NCI-H2171 (cell line): ENCODE measurements at regions not wholly inside any gene's neighbourhood (a gene's known extent, or its start where the extent isn't known, plus 50 kb on each side); places are given as distances from the start of the nearest gene placed in this dataset.

Source experiments
- DNase-seq: peaks from one replicate; lab custom pipeline; 2025; lab: John Stamatoyannopoulos, UW

DNA sequence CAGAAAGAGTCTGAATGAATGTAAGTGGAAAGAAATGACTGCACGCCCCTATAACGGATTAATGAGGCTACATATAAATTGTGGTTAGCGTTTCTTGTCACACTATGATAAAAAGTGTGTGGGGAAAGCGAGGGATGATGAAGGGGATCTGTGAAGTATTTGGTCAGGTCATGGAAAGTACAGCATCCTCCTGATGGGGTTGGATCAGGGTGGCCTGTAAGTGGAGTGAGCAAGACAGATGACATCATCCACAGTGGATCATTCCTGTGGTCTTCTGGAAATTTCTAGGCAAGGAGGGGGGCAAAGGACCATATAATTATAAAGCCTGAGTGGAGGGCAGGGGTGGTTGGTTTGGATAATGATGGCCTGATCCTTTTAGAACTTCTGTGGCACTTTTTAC lies 606.0 kb downstream of the INHBA start:
- DNase-seq, result no peak

DNA sequence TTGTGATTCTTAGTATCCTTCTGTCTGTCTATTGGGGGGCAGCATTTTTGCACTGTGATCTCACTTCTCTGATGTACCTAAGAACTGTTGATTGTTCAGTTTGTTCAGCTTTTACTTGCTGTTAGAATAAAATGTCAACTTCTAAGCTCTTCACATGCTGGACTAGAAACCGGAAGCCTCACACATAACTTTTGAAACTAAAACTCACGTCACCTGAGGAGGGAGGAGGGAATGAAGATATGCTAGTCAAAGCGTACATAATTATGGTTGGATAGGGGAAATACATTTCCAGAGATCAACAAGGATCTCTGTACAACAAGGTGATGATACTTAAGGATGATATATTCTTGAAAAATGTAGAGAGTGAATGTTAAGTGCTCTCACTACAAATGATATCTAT lies 609.7 kb downstream of the INHBA start:
- DNase-seq, result no peak

DNA sequence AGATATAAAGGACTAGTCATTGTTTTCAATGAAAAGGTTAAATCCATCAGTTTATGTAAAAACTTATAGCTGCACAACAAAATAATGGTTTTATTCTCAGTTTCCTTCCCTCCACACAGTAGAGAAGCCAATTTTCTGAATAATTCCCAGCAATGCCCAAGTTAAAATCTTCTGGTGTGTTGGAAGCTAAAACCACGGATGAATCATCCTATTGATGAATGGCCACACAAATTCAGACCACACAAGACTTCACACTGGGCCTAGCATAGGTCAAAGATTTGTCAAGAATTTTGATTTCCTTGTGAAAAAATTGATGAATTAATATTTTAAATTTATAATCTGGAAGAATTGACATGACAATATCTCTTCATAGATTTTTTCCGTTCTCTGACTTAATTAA lies 617.6 kb downstream of the INHBA start:
- DNase-seq, result no peak

DNA sequence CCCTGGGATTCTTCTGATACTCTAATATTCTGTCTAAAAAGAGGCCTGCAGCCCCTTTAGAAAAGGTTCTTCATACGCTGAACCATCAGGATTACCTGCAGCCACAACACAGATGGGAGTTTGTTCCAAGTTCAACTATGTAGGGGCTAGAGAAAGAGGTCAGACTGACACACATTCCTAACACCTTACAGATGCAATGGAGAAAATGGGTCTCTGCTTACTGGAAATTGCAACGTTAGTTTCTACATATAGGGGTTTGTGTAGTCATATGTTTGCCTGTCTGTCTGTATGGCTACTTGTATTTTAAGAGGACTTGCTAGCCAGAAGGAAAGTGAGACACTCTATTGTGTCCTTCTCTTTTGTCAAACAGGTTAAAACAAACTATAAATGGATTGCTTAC lies 618.5 kb downstream of the INHBA start:
- DNase-seq, result no peak

DNA sequence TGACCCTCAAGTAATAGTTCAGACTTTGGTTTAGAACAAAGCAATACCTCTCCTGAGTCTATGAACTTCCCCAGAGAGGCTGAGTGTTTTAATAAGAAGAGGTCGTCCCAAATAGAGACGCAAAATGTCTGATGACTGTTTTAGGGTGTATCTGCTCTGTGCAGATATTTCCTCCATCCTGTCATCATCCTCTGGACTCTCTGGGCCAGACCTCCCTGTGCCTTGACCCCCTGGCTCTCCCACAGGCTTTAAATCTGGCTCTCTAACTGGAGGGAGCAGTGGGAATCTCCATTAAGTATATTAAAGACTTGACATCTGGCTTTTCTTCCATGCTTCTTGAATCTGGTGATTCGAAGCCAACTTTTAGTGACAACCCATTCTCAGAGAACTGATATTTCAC lies 633.3 kb downstream of the INHBA start:
- DNase-seq, result no peak

DNA sequence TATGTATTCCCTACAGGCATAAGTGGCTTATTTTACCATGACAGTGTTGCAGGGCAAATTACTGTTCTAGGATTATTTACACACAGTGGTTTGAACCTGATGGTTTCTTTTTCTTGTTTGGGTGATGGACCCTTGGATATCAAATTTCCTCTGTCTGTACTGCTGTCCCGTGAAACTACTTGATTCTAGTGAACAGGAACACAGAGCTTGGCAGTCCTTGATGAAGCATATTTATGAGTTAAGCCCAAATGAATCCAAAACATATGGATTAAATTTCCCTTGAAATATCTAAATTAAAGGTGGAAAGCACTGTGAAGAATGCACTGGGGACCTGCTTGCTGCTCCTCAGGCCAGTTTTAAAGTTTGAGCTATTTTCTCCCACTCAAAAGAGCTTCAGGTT lies 635.3 kb downstream of the INHBA start:
- DNase-seq, result no peak

DNA sequence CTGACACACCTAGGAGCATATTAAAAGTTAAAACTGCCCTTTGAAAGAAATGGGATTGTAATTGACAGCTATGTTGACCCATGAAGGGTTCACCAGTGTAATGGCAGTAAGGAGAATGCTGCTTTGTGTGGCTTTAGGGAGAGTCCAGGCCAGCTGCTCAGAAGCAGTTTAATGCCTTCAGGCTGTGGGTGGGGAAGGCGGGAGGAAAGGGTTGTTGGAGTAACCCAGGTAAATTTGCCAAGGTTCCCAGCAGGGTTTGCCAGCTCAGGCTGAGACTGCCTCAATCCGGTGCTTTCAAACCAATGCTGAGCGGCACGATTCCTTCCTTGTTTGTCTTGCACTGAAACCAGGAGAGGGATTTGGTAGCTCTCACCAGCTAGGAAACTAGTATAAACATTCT lies 637.2 kb downstream of the INHBA start:
- DNase-seq, result no peak

DNA sequence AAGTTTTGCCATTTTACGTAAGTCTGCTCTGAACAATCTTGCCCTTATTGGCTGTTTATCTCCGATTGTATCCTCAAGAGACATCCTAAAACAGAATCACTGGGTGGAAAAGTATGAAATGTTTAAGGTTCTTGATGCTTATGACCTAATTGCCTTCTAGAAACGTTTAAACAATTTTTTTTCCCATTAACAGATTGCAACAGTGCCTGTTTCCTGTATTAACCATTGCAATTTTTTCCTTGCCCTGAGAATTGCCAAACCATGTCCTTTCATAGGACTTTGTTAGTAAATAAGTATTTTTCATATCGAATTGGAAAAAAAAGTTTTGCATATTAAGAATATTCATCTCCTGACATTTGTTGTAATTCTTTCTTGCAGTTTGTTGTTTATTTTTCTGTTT lies 639.8 kb downstream of the INHBA start:
- DNase-seq, result no peak

DNA sequence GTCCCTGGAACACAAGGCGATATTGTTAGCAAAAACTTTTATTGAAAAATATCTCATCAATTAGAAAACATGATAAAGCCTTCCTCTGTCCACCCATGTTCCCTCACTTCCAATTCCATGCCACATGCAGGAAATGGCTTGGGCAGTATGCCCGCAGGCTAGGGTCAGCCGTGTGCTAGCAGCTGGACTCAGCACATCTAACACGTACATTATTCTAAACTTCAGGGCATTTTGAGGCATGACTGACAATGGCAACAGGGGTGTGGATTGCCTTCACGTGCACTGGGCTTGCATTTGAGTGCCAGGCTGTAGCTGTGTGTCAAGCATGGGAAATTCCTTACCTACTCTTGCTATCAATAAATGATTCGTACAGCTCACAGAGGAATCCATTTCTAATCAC lies 642.1 kb downstream of the INHBA start:
- no peak for DNase-seq

DNA sequence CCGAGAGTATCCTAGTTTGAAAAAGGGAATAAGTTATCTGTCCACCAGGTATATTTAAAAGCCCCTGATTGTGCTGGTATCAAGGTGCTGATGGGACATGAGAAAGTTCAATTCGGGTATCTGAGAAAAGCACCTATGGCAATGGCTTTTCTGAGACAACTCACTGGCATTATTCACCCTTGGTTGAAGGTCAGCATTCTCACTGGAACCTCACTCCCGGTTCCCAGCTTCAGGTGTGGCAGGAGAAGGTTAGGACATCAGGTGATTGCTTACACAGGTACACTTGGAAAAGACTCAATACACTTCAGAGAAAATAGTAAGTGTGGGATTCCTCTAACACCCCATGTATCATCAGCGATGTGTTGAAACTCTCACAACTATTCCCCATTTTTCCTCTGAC lies 643.1 kb downstream of the INHBA start:
- DNase-seq, result no peak

DNA sequence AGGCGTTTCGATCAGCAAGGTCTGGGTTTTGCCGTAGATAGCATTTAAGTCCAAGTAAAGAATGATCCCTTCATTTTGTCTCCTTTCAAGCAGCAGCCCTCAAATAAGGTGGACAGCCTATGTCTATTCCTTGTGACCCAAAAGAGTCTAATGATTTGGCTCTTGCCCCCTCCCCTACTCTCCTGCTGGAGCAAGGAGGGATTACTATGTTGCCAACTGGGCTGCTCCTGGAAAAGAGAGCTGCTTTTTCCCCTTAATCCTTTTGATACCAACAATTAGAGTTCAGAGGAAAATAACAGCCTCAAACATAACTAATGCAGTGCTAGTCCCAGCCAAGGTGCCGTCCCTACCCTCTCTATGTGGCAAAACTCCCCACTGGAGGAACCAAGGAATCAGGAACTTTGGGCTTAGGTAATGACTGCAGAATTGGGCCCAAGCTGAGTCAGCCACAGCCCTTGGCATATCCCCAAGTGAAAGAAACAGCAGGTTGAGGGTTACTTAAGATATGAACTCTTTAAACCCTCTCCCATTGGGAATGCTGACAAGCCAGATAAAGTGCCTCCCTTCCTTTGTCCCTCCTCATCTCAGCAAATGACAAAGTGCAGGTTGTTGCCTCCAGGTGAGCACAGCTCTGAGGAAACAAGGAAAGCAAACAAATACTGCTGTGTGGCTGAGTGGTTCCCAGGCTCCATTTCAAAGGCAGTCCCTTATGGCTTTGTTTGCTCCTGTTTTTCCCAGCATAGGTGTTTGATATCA lies 643.7 kb downstream of the INHBA start:
- peak; percentile 65 for DNase-seq

DNA sequence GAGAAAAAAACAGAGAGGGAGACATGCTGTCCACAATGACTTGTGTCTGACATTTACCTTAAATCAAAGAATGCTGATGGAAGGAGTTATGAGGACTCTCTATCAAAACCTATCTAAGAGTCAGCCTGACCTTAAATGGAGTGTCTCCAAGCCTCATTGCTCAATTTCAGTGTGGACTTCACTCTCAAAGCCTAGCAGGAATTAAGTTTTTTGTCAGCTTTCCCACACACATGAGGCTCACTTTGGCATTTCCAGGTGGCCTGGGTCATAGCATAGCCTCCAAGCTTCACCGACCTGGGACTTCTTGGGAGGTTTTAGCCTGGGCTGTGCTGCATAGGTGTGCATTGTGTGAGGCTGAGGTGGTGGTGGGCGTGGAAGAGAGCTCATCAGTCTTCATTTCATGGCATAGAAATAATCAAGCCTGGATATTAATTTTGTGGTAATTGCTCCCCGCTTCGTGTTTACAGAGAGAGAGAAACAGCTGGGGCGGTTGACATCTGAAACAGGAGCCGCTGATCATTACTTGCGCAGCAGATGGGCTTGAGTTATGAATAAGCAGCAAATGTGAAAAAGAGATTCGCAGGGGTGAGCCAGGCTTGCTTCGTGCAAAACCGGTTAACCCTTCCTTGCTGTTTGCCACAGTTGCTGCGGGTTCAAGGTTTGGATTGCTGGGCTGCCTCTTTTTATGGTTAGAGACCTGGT lies 647.8 kb downstream of the INHBA start:
- DNase-seq, result peak; percentile 89

DNA sequence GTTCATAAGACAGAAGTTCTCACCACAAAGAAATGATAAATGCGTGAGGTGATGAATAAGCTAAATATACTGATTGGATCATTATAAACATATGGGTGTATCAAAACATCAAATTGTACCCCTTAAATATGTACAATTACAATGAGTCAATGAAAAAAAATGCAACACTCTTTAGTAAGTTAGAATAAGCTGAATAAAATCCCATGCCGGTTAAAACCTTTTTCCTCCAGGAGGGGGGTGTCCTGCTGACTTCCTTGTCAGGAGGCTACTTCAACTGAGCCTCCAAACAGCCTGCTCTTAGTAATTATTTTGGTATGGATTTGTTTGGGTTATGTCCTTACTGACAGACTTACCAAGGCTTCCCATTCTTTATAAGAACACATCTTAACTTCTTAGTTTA lies 649.1 kb downstream of the INHBA start:
- no peak for DNase-seq

DNA sequence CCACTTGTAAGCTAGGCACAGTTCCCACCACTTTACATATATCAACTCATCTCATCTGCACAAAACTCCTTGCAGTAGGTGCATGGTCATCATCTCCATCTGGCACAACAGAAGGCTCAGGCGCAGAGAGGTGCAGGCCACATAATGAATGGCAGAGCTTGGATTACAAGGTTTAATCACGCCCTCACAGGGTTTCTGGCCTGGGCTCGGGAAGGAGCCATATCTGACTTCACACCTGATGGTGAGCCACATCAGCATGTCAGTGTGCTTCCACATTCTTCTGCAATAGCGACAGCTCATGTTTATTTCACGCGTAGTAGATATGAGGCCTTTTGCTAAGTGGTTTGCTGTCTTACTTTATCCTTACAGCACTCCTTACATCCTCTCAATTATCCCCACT lies 650.2 kb downstream of the INHBA start:
- DNase-seq, result peak; percentile 61

DNA sequence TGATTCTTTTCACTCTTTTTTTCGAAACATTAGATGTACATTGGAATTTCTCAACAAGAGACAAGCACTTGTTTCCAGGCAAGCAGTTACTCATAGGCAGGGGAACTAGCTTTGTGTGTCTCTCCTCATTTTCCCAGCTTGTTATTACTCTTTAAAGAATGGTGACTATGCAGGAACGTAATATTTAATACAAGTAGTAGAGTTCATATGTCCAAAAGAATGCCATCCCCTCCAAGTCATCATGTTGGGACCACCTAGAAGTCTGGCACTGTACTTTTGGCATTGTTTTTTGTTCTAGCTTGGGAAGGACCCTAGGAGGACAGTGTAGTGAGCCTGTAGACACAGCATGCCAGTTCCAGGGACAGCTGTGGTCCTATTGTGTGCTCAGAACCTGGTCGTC lies 650.7 kb downstream of the INHBA start:
- no peak for DNase-seq

DNA sequence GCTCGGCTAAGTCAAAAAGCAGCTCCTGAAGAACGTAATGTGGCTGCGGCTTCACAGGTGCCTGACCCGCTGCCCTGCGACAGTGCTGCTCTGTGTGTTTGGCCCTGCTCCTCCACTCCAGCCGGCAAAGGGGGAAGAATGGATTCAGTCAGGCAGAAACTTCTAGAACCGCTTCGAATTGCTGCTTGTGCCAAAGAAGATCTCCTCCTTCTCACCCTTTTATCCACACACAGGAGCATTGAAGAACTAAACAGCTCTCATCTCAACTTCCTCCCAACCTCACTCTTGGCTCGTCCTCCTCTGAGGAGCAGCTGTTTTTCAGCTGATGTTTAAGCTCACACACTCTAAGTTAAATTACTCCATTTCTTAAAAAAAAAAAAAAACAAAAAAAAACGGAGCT lies 651.4 kb downstream of the INHBA start:
- no peak for DNase-seq

DNA sequence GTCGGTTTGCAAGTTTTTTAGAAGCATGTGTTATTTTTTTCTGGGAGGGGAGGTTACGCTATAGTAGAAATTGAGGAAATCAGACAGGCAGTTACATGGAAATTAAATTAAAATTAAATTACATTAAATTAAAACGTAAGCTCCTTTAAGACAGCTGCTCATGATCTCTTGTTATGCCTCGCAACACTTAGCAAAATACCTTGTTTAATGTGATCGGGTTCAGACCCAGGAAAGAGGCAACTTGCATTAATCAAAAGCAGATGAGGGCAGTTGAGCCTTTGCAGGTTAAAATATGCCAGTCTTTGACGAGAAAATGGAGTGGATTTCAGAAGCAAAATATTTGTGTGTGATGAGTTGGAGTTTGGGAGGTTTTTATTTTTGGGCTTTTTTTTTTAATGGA lies 651.8 kb downstream of the INHBA start:
- no peak for DNase-seq

DNA sequence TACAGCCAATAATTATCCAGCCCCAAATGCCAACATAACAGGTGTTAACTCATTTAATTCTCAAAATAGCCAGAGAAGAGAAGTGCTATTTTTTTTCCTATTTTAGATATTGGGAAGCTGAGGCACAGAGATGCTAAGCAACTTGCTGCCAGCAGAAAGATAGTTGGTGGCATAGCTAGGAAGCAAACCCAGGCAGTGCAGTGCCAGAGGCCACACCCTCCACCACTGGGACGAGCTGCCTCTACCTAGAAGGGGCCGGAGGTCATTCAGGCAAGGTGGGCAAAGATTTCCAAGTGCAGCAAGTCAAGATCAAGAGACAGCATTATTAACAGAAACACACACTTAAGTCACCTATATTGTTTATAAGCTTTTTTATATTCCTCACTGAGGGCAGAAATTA lies 654.1 kb downstream of the INHBA start:
- no peak for DNase-seq

DNA sequence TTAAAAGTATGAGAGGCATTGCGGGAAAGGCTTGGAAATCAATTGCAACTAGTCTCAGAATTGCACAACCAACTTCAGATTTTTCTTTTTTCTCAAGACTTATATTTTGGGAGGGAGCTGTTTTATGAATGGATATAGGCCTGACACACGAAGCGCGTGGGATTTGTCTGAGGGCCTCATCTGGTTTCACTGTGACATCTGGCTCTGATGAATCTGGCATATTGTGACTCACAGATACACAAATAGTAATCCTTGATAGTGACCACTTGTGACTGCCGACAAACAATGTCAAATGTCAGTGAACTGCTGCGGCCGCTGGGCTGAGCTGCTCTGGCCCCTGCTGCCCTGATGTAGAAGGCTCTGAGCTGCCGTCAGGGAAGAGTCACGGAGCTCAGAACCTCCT lies 655.1 kb downstream of the INHBA start:
- DNase-seq, result peak; percentile 50

DNA sequence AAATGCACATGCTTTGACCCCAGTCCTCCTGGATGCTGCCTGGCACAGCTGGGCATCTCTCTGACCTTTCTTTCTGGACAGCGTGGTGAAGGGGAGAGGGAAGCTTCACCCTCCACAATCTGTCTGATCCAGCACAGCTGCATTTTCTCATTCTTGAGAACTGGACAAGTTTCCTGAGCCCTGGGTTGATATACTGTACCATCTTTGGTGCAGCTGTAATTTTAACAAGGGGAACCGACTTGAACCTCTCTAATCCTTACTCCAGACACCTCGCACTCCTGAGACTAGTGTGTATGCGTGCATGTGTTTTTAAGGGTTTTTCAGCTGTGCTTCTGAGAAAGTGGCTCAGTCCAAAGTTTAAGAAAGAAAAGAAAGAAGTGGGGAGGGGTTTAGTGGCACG lies 655.7 kb downstream of the INHBA start:
- DNase-seq, result no peak

DNA sequence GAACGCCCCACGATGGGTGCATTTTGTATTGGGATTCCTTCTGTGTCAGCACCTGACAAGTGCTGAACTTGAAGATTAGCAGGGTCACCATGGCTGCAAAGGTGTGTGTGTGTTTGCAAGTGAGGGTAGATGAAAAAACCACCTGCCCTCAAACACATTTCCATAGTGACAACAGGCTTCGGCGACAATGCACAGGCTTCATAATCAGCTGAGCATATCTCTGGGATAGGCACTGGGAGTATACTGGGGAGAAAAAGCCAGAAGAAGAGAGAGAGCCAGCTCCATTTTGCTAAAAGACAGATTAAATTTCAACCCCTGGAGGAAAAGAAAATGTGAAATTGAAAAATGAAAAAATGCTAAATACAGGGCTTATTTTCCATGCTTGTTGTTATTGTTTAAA lies 656.1 kb downstream of the INHBA start:
- no peak for DNase-seq

DNA sequence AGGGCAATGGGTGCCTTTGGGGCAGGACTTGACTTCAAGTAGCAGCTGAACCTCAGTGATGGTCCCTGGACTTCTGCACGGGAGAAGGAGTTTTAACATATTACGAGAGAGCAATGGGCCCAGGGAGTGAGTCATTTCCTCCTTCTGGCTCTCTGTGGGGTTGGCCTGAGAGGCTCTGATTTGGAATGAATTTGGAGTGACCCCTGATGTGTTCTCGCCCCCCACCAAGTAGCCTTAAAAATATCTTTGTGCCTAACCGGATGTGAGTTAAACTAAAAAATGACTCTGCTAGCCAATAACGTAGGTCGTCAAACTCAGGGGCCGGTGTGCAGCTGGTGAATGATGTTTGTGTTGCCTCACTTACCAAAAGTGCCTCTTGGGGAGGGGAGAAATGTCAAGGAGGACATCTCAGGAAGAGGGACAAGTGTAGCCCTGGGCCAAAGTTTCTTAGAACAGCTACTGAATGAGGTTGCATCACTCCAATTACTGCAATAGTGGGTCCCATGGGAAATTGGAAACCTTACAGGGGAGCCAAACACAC lies 656.6 kb downstream of the INHBA start:
- DNase-seq, result peak; percentile 46

DNA sequence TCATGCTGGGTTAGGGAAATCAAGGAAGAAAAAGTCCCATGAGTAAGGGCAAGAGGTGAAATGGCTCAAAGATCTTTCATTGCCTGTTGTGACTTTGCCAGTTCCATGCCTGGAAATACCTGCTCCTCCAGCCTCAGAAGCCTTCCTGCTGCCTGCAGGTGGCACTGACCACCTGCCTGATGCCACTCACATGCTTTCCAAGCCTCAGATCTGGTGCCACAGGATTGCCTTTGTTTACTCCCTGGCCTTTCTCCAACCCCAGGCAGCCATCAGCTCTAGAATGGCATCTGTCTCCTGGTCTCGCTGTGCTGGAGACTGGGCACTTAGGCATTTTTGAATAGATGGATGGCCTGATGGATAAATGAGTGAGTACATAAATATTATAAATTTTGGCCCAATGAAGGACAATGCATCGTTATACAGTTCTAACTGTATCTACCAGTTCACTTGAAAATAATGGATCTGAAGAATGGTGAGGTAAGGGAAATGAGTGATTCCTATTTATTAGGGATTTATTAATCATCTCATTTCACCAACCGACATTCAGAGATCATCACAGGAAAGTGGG lies 657.2 kb downstream of the INHBA start:
- DNase-seq, result peak; percentile 62
